Suppressor macrophage treated with lipopolysaccharide for 4 hours (primary cell): ENCODE measurements at regions not wholly inside any gene's neighbourhood (a gene's known extent, or its start where the extent isn't known, plus 50 kb on each side); places are given as distances from the start of the nearest gene placed in this dataset.

Experiments used
- DNase-seq: peaks from one replicate; pipeline ENCODE4 v3.0.0-alpha.2; 2020

DNA sequence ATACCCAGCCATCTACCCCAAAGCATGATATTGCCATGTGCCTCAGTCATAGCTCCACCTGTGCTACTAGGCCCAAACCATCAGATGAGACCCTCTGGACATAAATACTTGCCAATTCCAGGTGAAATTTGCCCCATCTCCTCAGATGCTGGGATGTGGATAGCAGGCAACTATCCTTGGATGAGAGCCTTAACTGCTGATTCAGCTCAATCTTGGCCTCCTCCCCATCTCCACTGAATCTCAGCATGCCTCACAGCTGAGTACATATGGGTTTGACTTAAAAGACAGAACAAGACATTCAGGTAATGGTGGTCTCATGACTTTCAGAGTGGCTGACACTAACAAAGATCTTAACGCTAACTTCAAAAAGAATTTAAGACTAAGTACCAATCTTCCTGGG is 50.8 kb upstream of the KLHL13 start:
- DNase-seq: no peak

DNA sequence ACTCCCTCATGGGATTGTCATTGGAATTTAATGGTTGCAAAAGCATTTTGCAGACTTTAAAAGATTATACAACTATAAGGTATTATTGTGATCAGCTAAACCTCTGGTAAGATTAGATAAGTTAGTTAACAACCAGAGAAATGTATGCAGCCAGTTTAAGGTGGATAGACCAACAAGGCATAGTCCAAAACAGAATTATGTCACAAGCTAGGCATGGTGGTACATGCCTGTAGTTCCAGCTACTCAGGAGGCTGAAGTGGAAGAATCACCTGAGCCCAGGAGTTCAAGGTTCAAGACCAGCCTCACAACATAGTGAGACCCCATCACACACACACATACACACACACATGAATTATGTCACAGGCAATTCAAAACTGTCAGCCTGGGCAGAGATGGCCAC is 54.7 kb upstream of the KLHL13 start:
- no peak for DNase-seq

DNA sequence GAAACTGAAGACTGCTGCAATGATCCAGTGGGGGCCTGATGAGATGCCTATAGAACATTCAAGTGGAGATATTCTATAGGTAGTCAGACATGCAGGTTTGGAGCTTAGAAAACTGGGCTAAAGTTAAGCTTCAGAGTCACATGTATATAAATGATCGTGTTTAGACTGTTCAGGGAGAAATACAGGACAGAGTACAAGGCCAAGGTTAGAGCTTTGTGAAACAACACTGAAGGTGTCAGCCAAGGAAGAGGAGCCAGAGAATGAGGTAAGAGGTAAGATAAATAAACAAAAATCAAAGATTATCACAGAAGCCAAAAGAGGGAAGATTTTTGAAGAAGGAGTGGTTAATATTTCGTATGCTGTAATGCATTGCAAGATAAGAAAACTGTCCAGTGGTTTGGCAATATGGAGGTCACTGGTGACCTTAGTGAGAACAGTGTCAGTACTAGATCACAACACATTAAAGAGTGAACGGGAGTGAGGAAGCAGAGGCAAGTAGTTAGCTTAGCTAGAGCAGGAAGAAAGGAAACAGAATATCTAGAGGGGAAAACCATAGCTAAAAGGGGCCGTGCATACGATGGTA is 58.0 kb upstream of the KLHL13 start:
- DNase-seq: no peak

DNA sequence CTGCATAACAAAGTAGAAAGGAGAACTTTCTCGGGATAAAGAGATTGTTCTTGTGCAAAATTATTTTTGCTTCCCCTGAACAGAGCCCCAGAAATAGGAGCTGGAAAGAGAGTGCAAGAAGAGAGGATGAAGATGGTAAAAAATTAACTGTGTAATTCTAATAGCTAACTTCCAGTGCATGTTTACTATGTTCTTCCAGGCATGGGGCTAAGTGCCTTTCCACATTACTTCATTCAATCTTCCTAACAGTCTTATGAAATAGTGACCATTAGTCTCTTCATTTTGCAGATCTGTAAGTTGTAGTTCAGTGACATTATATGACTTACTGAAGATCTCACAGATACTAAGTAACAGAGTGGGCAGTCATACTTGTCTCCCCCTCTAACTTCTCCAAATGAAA is 61.1 kb upstream of the KLHL13 start:
- DNase-seq: no peak

DNA sequence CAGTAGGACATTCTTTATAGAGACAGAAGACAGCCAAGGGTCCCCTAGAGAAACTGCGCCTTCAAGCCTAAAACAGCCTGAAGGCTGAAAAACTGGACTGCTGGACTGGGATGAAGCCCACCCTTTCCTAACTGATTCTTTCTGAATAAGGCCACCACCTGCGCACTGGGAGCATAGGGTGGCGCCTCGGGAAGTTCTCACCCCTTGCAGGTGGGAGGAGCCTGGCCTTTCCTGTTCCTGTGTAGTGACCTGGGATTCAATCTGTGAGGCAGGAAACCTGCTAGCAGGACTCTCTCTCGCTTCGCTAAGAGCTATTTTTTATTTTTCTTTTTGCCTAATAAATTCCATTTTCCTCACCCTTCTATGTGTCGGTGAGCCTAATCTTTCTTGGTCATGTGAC is 61.8 kb upstream of the KLHL13 start:
- no peak for DNase-seq

DNA sequence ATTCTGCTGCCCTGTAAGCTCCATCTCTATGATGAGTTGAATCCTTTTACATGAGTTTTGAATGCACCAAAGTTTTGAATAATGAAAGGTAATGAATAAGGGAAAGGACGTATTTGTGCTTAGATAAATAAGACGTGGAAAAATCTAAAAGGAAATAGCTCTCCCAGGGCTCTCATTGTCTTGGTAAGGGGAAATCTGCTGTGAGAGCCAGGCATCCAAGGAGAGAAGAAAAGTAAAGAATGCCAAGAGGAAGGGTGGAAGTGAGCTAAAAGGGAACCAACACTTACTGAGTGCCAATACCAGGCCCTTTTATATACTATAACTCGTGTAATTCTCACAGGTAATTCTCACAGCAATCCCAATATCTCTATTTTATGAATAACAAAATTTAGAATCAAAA is 62.6 kb upstream of the KLHL13 start:
- DNase-seq: no peak

DNA sequence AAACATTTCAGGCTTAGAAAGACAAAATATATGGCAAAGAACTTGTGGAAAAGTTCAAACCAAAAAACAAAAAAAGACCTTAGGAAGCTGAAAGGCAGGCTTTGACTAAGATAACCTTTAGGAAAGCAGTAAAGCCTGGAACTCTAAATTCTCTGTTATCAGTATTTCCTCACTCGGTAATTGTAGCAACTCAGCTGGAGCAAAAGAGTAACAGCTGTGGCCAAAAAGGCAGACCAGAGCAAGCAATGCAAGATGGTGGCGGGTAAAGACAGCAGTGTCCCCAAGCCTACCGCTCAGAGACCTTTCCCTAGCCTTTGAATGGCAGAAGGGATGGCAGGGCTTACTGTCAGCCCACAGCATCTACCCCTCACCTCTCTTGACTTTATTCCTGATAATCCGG is 63.1 kb upstream of the KLHL13 start:
- no peak for DNase-seq

DNA sequence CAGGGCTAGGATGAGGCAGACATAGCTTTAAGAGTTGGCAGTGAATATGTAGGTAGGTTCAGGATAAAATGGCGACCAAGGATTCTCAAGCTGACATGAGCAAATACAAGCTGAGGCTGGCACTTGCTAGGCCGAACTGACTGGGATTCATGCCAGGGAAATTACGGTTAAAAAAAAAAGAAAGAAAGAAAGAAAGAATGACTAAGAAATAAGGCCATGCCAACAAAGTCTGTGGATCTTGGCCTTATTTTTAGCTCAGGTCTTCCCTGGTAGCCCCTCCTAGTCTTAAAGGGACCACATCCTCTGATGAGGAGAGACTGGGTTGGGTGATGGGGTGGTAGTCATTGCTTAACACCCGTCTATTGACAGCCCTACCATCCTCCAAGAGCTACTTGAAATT is 64.4 kb upstream of the KLHL13 start:
- DNase-seq: no peak

DNA sequence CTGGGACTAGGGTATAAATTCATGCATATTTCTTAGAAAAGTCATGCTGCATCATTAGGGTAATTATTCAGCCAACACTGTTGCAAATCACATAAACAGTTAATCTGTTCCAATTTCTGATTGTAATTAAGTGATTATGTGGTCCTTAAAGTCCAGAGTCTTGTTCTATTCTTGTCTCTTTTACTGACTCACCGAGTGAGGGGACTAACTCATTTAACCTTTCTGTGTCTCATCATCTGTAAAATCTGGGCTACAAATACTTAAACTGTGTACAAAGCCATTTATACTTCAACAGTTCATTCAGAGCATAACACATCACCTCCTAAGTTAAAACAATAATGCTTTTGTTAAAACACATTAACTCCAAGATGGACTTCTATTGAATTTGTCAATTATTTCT is 65.4 kb upstream of the KLHL13 start:
- DNase-seq: no peak

DNA sequence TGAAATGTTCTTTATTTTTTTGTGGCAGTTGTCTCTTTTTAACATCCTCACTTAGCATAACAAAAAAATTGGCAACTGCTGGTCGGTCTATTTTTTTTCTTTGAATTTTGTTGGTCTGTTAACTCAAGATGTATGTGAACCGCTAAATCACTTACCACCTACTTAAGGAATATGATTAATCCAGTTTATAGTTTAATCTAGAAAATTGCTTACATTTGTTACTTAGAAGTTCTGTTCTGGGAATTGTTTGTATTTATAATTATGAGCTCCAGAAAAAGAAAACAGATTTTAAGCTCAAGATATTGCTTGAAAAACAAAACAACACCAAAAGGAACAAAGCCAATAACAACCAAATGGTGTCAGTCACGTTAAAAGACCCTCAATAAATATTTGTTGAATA is 66.1 kb upstream of the KLHL13 start:
- DNase-seq: no peak

DNA sequence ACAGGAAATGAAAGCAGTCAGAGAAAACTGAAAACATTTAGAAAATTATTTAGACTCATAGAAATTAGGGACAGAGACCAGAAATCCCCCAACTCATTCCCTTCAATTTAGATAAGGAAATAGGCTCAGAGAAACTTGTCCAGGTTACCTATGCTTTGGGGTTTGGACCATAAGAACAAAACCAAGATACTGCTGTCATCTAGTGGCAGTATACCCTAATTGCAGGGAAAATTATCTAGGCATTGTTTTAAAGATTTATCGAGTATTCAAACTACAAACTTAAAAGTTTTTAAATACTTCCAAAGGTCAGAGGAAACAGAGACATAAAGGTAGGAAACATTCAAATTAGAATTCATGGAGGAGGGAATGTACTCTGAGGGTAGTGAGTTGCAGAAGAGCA is 67.0 kb upstream of the KLHL13 start:
- peak; percentile 1 for DNase-seq

DNA sequence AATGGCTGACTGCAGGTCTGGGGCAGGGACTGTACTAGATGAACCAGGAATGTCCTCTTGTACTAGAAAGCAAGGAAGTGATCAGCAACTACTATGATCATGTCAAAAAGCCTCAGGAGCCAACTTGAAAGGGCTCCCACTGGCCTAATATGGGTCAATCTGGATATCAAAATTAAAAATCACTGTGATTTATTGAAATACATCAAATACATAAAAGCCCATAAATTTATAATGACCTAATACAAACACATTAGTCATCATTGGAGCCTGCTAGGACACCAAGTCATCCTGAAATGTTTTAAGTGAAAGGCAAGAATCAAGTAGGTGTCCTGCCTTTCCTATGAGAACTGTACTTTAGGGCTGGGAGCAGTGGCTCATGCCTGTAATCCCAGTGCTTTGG is 70.5 kb upstream of the KLHL13 start:
- no peak for DNase-seq

DNA sequence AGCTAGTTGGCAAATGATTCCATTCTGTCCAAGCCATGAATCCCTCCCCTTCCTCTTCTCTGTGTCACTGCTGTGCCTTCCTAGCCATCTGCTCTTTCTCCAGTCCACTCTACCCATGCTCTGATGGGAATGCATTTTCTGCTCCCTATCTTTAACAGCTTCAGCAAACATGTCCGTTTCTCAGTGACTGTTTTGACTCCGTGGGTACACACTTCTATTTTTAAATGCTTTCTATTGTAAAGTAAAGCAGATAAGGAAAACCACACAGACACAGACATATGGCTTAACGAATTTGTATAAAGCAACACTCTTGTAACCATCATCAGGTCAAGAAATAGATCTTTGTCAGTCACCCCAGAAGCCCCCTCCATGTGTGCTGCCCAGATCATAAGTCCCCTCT is 72.4 kb upstream of the KLHL13 start:
- DNase-seq: no peak

DNA sequence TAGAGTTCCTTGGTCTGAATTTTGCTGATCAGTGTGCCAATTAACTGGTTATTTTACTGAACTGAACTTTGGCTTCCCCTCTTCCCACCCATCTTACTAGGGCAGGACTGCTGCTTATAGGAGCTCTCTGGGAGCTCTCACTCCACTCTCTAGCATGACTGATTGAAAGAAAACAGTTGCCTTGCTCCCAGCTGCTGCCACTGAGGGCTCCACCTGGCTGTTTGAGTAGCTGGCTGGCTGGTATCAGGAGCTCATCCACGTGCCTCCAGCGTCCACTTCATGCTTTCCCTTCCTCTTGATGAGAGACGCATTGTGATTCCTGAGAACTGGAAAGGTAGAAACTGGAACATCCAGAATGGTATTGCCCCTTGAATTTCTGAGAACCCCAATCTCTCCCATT is 73.0 kb upstream of the KLHL13 start:
- DNase-seq: no peak

DNA sequence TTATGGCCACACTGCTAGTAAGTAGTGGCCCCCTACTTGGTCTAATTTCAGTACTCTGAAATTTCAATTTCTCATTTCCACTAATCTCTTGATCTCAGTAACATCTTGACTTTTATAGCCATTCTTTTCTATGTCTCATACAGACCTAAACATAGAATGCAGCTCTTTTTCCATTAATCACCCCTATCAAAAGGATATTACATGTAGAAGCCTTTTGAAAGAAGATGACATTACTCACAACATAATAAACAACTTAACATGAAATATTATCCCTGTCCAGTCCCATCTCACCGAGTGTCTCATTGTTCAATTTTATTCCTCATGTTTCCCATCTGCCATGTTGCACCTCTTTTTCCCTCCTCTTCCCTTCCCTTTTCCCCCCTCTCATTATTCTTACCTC is 81.1 kb upstream of the KLHL13 start:
- no peak for DNase-seq

DNA sequence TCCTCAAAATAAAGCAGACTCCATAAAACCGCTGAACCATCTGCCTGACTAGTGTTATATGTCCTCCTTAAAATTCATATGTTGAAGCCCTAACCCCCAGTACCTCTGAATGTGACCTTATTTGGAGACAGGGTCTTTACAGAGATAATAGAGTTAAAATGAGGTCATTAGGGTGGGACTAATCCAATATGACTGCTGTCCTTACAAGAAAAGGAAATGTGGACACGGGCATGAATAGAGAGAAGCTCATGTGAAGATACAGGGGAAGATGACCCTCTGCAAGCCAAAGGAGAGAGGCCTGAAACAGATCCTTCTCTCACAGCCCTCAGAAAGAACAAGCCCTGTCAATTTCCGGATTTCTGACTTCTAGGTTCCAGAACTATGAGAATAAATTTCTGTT is 82.0 kb upstream of the KLHL13 start:
- DNase-seq: no peak

DNA sequence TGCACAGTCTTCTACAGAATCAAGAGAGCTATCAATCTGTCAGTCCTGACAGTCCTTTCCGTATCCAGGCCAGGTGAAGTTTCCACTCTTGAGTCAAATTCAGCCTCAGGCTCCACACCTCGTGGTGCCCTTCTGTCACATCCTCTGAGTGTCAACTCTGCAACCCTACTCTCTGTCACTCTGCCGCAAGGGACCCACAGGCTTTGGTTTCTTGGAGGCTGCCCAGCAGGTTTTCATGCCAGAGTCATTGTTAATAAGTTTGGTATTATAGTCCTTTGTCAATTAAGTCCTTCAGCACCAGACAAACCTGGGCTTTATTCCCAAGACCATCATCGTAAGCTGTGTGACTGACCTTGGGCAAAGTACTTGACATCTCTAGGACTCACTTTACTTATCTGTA is 83.4 kb upstream of the KLHL13 start:
- no peak for DNase-seq

DNA sequence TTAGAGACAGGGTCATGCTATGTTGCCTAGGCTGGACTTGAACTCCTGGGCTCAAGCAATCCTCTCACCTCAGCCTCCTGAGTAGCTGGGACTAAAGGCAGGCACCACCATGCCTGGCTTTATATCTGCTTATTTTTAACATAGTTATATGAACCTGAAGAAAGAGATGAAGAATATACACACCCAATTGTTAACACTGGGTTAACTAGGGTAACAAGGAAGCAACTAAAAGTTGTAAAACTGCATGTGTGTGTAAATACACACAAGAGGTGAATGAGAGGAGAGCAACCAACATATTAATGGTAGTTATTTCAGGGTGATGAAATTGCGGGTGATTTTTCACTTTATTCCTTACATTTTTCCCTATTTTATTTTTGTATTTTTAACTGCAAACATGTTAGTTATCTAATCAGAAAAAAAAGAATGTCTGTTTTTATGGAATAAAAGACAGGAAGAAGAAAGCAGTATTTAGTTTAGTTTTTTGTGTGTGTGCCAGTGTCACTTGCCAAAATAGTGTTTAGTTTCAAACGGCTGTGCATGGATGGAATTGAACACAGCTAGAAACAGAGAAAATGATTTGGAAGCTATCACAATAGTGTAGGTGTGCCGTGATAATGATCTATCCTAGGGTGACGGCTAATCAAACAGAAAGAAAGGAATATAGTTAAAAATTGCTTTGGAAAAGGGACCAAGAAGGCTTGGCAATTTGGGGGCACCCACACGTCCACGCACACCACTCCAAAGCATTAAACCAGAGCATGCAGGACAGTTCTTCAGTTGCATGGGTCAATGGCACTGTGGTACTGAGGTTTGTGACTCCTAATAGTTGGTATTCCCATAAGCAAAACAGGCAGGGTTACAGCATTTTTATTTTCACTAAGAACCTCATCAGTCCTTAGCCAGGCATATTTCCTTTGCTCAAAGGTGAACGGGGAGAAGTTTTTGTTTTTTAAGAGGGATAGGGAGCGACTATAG is 89.1 kb upstream of the KLHL13 start:
- DNase-seq: no peak

DNA sequence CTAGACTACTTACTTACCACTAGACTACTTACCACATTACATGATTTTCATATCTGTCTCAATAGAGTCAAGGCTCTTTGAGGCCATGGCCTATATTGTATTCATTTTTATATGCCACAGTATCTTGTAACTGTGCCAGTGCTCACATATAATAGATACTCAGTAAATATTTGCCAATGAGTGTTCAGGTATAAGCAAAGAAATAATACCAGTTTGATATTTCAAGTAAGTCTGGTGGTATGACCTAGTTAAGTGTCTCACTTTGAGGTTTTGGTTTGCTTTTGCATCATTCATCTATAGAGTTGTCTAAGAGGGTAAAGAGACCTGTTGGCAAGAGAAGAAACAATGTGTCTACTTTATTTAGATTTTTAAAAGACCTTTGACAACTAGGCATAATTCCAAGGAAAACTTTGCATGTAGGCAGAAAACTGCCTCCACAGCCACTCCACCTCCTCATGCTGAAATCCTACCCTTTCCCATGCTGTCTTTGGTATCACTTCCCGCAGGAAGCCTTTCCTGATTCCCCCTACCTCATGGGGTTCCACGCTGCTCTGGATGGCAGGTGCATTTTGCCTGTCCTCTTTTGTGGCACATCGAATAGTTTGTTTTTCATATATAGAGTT is 91.3 kb upstream of the KLHL13 start:
- DNase-seq: no peak

DNA sequence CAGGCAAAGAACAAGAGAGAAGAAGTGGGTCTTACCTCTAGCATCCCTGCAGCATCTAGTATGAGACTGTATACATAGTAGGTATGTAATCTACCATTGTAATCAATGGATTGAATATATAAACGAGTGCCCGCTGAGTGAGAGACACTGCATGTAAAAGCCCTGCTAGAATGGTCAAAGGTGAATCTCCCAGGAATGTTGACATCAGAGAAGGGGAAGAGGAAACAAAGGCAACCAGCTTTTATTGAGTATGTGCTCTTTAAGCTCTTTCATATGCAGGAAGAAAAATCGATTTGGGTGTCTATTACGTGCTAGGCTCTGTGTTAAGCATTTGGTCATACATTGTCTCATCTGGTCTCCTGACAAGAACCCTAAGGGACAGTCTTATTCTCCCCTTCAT is 91.9 kb upstream of the KLHL13 start:
- DNase-seq: no peak

DNA sequence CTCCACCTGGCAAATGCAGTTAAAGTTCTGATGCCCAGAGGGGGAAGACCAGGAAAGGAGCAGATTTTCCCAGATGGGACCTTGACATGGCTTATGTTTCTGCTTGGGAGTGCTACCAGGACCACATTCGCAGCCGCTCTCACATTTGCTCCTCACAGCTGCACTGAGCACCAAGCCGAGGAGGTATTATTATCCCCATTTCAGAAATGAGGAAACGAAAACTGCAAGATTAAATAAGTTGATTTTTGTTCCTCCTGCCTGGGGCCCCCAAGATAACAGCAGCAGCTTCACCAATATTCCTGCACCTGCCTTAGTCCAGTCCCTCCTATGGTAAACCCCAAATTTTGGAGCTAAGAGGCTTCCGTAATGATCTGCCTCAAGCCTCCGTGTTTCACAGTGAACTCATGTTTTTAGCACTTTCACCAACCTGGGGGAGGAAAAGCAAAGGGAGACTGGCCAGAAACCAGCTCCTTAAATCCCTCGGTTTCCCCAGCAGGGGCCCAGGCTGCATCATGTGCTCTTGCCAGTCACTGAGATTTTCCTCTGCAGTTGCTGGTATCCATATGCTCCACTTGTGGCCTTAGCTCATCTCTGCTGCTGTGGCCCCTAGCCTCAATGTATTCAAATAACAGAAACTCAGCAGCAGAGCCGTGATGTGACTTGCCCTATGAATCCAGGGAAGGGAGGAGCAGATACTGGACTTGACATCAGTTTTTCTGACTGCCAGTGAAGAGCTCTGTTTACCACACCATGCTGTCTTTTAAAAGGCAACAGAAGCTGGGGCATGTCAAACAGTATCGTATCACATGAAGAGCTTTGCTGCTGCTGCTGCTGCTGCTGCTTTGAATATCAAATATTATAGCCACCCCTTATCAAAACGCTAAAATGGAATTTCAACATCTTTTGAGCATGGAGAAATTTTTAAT is 95.5 kb upstream of the KLHL13 start:
- no peak for DNase-seq

DNA sequence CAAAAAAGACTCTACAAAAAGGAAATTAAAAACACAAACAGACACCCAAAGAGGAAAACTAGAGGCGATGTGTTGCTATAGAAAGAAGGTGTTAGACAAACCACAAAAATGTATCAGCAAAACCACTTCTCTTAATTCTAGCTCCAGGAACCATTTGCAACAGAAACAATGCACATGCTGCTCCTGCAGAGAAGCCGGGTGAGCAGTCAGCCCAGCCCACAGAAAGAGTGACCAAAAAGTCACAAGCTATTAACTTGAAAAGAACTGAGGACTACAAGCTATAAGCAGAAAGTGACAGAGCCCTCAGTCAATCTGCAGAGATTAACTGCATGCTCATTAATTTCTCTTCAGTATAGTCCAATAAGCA is 96.2 kb upstream of the KLHL13 start:
- DNase-seq: peak; percentile 52

DNA sequence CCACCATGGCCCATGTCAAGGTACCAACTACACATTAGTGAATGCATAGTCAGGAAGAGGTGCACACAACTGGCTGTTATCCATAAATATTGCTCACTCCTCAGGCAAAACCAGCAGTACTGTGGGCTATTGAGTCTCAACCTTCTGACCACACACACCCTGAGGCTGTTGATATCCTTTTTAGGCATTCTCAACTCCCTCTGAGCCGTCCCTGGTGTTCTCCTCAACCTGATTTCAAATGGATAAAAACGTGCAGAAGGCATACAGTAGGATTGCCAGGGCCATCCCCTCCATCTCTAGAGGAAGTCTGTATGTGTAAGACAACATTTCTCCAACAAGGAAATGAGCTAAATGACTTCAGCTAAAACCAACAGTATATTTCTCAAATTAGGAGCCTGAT is 98.7 kb upstream of the KLHL13 start:
- no peak for DNase-seq
